ENCODE measurements at regions not wholly inside any gene's neighbourhood (a gene's known extent, or its start where the extent isn't known, plus 50 kb on each side); places are given as distances from the start of the nearest gene placed in this dataset.

- ChIA-PET POLR2A (no interaction called here), CTCF (interaction anchor here (1.4 kb wide), 1 partner anchor 10 kb away, joined by 3 read pairs; no protein-coding TSS in a partner anchor)
- dilution Hi-C loops (cut with MboI; ENCODE audit: extremely low pct_ligation_motif_present, low sequenced_read_pairs) = no loop called here
- BruUV-seq (replicated peaks) = no TSS peak
- H3K4me2 ChIP-seq (ENCODE audit: insufficient read depth, low read length) = no peak overlapping the region
- no peaks in the 10 kb centered on the region for H3K9me3 ChIP-seq (replicated peaks; ENCODE audit: control insufficient read depth, insufficient read depth, low read length)
- H3K4me3 ChIP-seq (replicated peaks in 1 of 3; ENCODE audit: insufficient read depth in 1 of 3, low read depth in 1 of 3, low read length in 3 of 3) = no peak overlapping the region
- H3K27me3 ChIP-seq (ENCODE audit: control insufficient read depth in 2 of 2, insufficient read depth in 2 of 2, low read length in 2 of 2) = no peaks in the 10 kb centered on the region
- H3K36me3 ChIP-seq (ENCODE audit: control insufficient read depth in 2 of 2, extremely low read depth in 1 of 2, insufficient read depth in 2 of 2, low read length in 2 of 2) = no peaks in the 10 kb centered on the region
- no peaks in the 10 kb centered on the region for H3K79me2 ChIP-seq (ENCODE audit: control insufficient read depth, insufficient read depth, low read length)
- FAIRE-seq = no peak
- no peaks in the 10 kb centered on the region for H4K20me1 ChIP-seq (replicated peaks; ENCODE audit: control insufficient read depth, extremely low read depth, insufficient read depth, low read length)
- H3K4me1 ChIP-seq (ENCODE audit: control insufficient read depth, extremely low read depth, insufficient read depth, low read length) = peaks cover 4% of the 10 kb centered on the region
- no peak for DNase-seq (ENCODE audit: low read depth, low spot score)
- intact Hi-C loops (cut with micrococcal nuclease) = no loop called here
- H3K27ac ChIP-seq (ENCODE audit: insufficient read depth, low read depth, low read length) = no peak overlapping the region
- no peak overlapping the region for H2AFZ ChIP-seq (ENCODE audit: low read depth, low read length)
- no peaks in the 10 kb centered on the region for H3K9me1 ChIP-seq (replicated peaks; ENCODE audit: control insufficient read depth, extremely low read depth, insufficient read depth, low read length)
- TF ChIP-seq EZH2 (IDR thresholded peaks at IDR 0.05; ENCODE audit: borderline replicate concordance, low read depth, low read length, severe bottlenecking) (no peak), JUN (IDR thresholded peaks at IDR 0.05; ENCODE audit: borderline replicate concordance, insufficient read depth, insufficient read length, low read depth) (no peak), FOS (IDR thresholded peaks at IDR 0.05; ENCODE audit: borderline replicate concordance, insufficient read depth, low read length) (no peak), POLR2AphosphoS5 (IDR thresholded peaks at IDR 0.05; ENCODE audit: insufficient read depth, low read depth, low read length) (no peak), MAX (IDR thresholded peaks at IDR 0.05; ENCODE audit: insufficient read depth, insufficient read length) (no peak), GATA2 (IDR thresholded peaks at IDR 0.05; ENCODE audit: insufficient read depth, insufficient read length, low read depth, low read length) (no peak), CTCF (IDR thresholded peaks at IDR 0.05; ENCODE audit: extremely low read depth in 1 of 2, insufficient read depth in 1 of 2, low read depth in 1 of 2, low read length in 2 of 2) (no peak), POLR2A (IDR thresholded peaks at IDR 0.05; ENCODE audit: low read depth, low read length) (no peak), MYC (IDR thresholded peaks at IDR 0.05; ENCODE audit: low read depth, low read length) (no peak)
- H3K9ac ChIP-seq (replicated peaks; ENCODE audit: extremely low read depth, insufficient read depth, low read length) = no peak overlapping the region
Observed at GRCh38 chr10:36332926-36333325, 690.8 kb upstream of the FZD8 start.

Measured in endothelial cell of umbilical vein (primary cell).